ENCODE measurements at regions not wholly inside any gene's neighbourhood (a gene's known extent, or its start where the extent isn't known, plus 50 kb on each side); places are given as distances from the start of the nearest gene placed in this dataset.

DNA sequence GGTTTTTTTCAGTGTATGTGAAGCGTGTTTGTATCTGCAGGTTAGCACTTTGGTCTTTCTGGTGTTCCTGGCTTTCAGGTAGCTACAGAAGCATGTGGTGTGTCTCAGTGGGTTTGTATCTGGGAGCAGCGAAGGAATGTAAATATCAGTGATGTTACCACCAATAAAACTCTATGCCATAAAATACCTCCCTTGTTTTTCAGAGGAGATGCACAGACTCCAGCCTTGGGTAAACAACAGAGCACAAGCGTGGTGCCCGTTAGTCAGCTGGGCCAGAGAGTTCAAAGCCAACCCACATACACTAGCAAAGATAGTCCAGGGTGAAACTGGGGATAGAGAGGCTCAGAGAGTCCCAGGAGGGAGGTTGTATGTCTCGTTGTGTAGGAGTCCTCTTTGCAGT lies 393.8 kb downstream of the SMOC2 start:
- Histone ChIP-seq H3K9me3 (no peaks in the 10 kb centered on the region), H3K4me3 (no peak overlapping the region), H3K36me3 (no peaks in the 10 kb centered on the region), H3K4me1 (no peaks in the 10 kb centered on the region), H3K27me3 (no peaks in the 10 kb centered on the region), H3K27ac (no peak overlapping the region)
- no peak for DNase-seq (ENCODE audit: low spot score in 2 of 2)
- TF ChIP-seq, protein P1, sequence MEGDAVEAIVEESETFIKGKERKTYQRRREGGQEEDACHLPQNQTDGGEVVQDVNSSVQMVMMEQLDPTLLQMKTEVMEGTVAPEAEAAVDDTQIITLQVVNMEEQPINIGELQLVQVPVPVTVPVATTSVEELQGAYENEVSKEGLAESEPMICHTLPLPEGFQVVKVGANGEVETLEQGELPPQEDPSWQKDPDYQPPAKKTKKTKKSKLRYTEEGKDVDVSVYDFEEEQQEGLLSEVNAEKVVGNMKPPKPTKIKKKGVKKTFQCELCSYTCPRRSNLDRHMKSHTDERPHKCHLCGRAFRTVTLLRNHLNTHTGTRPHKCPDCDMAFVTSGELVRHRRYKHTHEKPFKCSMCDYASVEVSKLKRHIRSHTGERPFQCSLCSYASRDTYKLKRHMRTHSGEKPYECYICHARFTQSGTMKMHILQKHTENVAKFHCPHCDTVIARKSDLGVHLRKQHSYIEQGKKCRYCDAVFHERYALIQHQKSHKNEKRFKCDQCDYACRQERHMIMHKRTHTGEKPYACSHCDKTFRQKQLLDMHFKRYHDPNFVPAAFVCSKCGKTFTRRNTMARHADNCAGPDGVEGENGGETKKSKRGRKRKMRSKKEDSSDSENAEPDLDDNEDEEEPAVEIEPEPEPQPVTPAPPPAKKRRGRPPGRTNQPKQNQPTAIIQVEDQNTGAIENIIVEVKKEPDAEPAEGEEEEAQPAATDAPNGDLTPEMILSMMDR (IDR thresholded peaks at IDR 0.05): no peak
- intact Hi-C loops (cut with DNase I): no loop called here

DNA sequence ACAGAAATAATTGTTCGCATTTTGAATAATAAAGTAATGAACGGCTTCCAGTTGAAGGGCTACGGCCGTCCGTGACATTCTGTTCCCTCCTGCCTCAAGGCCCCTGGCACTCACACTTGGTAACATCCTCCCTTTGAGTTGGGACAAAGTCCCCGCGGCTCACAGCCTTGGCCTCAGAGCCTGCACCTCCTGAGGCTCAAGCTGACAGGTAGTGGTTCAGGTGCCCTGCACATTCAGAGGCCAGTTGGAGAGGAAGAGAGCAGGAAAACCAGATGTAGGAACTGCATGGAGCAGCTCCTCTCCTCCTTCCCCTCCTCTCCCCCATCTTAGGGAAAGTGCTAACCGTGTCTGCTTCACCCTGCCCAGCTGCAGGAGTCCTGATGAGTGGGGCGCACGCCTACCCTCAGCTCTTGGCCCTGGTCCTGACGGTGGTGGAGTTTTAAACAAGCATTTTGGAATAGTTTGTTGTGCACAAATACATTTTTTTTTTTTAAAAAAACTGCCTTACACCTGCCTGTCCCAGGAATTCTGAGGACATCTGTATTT lies 393.1 kb downstream of the SMOC2 start:
- DNase-seq (ENCODE audit: low spot score in 2 of 2): no peak
- Histone ChIP-seq H3K27me3 (no peaks in the 10 kb centered on the region), H3K36me3 (no peaks in the 10 kb centered on the region), H3K9me3 (no peaks in the 10 kb centered on the region), H3K27ac (no peak overlapping the region), H3K4me3 (no peak overlapping the region), H3K4me1 (no peaks in the 10 kb centered on the region)
- intact Hi-C loops (cut with DNase I): no loop called here
- TF ChIP-seq, protein P1 (IDR thresholded peaks at IDR 0.05): no peak

GRCh38 chr6:168828800-168829199 lies 387.8 kb downstream of the SMOC2 start:
- no peak for DNase-seq (ENCODE audit: low spot score in 2 of 2)
- no peaks in the 10 kb centered on the region for H3K9me3 ChIP-seq
- no peaks in the 10 kb centered on the region for H3K36me3 ChIP-seq
- H3K27ac ChIP-seq: no peak overlapping the region
- TF ChIP-seq, protein P1 (IDR thresholded peaks at IDR 0.05): no peak
- no peaks in the 10 kb centered on the region for H3K27me3 ChIP-seq
- H3K4me3 ChIP-seq: no peak overlapping the region
- H3K4me1 ChIP-seq: no peaks in the 10 kb centered on the region
- intact Hi-C loops (cut with DNase I): no loop called here

- no peaks in the 10 kb centered on the region for H3K27me3 ChIP-seq
- TF ChIP-seq, protein P1 (IDR thresholded peaks at IDR 0.05): no peak
- H3K27ac ChIP-seq: no peak overlapping the region
- intact Hi-C loops (cut with DNase I): no loop called here
- no peak overlapping the region for H3K4me3 ChIP-seq
- no peaks in the 10 kb centered on the region for H3K9me3 ChIP-seq
- no peak for DNase-seq (ENCODE audit: low spot score in 2 of 2)
- H3K36me3 ChIP-seq: no peaks in the 10 kb centered on the region
- no peaks in the 10 kb centered on the region for H3K4me1 ChIP-seq
Observed at GRCh38 chr6:168828035-168828434, 387.1 kb downstream of the SMOC2 start.

- H3K4me3 ChIP-seq: no peak overlapping the region
- H3K4me1 ChIP-seq: no peaks in the 10 kb centered on the region
- no peak for DNase-seq (ENCODE audit: low spot score in 2 of 2)
- H3K27ac ChIP-seq: no peak overlapping the region
- no peaks in the 10 kb centered on the region for H3K36me3 ChIP-seq
- intact Hi-C loops (cut with DNase I): no loop called here
- no peaks in the 10 kb centered on the region for H3K9me3 ChIP-seq
- no peaks in the 10 kb centered on the region for H3K27me3 ChIP-seq
- TF ChIP-seq, protein P1 (IDR thresholded peaks at IDR 0.05): no peak
Observed at GRCh38 chr6:168827586-168827871, 386.5 kb downstream of the SMOC2 start.

Measured in ascending aorta (tissue), 2 donors.